8988T (cell line): ENCODE measurements at regions not wholly inside any gene's neighbourhood (a gene's known extent, or its start where the extent isn't known, plus 50 kb on each side); places are given as distances from the start of the nearest gene placed in this dataset.

ENCODE experiments used
- DNase-seq: peaks from one replicate; pipeline ENCODE4 v3.0.0; 2011

- DNase-seq = no peak
Observed at GRCh38 chr20:60064554-60065196, 106.5 kb downstream of the CDH26 start.

- no peak for DNase-seq
Observed at GRCh38 chr20:60065741-60066437, 107.7 kb downstream of the CDH26 start.

- DNase-seq = no peak
Observed at GRCh38 chr20:60066438-60066823, 108.2 kb downstream of the CDH26 start.

- no peak for DNase-seq
Observed at GRCh38 chr20:60068509-60068908, 110.3 kb downstream of the CDH26 start.

GRCh38 chr20:60069656-60070055 is 111.4 kb downstream of the CDH26 start:
- DNase-seq = no peak

GRCh38 chr20:60070791-60071190 is 112.6 kb downstream of the CDH26 start:
- no peak for DNase-seq

- no peak for DNase-seq
Observed at GRCh38 chr20:60071965-60072364, 113.7 kb downstream of the CDH26 start.

- no peak for DNase-seq
Observed at GRCh38 chr20:60073086-60073485, 114.9 kb downstream of the CDH26 start.

- no peak for DNase-seq
Observed at GRCh38 chr20:60073504-60073903, 115.3 kb downstream of the CDH26 start.

GRCh38 chr20:60074276-60074675 is 116.1 kb downstream of the CDH26 start:
- DNase-seq = no peak

GRCh38 chr20:60078351-60079250 is 120.4 kb downstream of the CDH26 start:
- no peak for DNase-seq

- DNase-seq = no peak
Observed at GRCh38 chr20:60080401-60080800, 122.2 kb downstream of the CDH26 start.

GRCh38 chr20:60085551-60086132 is 127.4 kb downstream of the CDH26 start:
- DNase-seq = no peak

- DNase-seq = no peak
Observed at GRCh38 chr20:60086821-60087562, 128.8 kb downstream of the CDH26 start.

GRCh38 chr20:60087563-60088105 is 129.4 kb downstream of the CDH26 start:
- DNase-seq = no peak

- no peak for DNase-seq
Observed at GRCh38 chr20:60088236-60088635, 130.0 kb downstream of the CDH26 start.

GRCh38 chr20:60090631-60091030 is 132.4 kb downstream of the CDH26 start:
- no peak for DNase-seq

GRCh38 chr20:60091305-60091704 is 133.1 kb downstream of the CDH26 start:
- DNase-seq = no peak

GRCh38 chr20:60091861-60092260 is 133.6 kb downstream of the CDH26 start:
- DNase-seq = no peak

- no peak for DNase-seq
Observed at GRCh38 chr20:60092729-60093128, 134.5 kb downstream of the CDH26 start.

- DNase-seq = no peak
Observed at GRCh38 chr20:60095456-60095855, 137.2 kb downstream of the CDH26 start.

GRCh38 chr20:60096166-60096565 is 137.9 kb downstream of the CDH26 start:
- DNase-seq = no peak
